HG02943 (cell line): ENCODE measurements at regions not wholly inside any gene's neighbourhood (a gene's known extent, or its start where the extent isn't known, plus 50 kb on each side); places are given as distances from the start of the nearest gene placed in this dataset.
"Not testable (repeated sequence)": the region's sequence is repeated elsewhere in the genome, so short reads cannot be mapped to it uniquely, and the experiment has no call there.

Source experiments
- ATAC-seq: cut with Tn5 transposase; IDR thresholded peaks from one replicate; pipeline ENCODE4 v1.9.1; 2021; ENCODE audit warnings: mild to moderate bottlenecking, low read depth, moderate library complexity; ENCODE audit not compliant: unreplicated experiment

GRCh38 chrX:76987381-76987780, 459.8 kb upstream of the FGF16 start:
- no peak for ATAC-seq

GRCh38 chrX:76996641-76997040, 450.5 kb upstream of the FGF16 start:
- no peak for ATAC-seq

GRCh38 chrX:77003530-77003929, 443.7 kb upstream of the FGF16 start:
- no peak for ATAC-seq

GRCh38 chrX:77003956-77004355, 443.2 kb upstream of the FGF16 start:
- no peak for ATAC-seq

GRCh38 chrX:77009691-77010090, 437.5 kb upstream of the FGF16 start:
- no peak for ATAC-seq

GRCh38 chrX:77014377-77015372, 432.5 kb upstream of the FGF16 start:
- no peak for ATAC-seq

- no peak for ATAC-seq
Observed at GRCh38 chrX:77017093-77017492, 430.1 kb upstream of the FGF16 start.

- ATAC-seq, result not testable (repeated sequence)
Observed at GRCh38 chrX:77046180-77046810, 400.9 kb upstream of the FGF16 start.

- ATAC-seq, result no peak
Observed at GRCh38 chrX:77060572-77060971, 386.6 kb upstream of the FGF16 start.

GRCh38 chrX:77061022-77061421, 386.2 kb upstream of the FGF16 start:
- no peak for ATAC-seq

GRCh38 chrX:77061545-77061944, 385.6 kb upstream of the FGF16 start:
- ATAC-seq, result no peak

GRCh38 chrX:77065896-77066295, 381.3 kb upstream of the FGF16 start:
- ATAC-seq, result no peak

- ATAC-seq, result no peak
Observed at GRCh38 chrX:77070202-77070918, 376.8 kb upstream of the FGF16 start.

- no peak for ATAC-seq
Observed at GRCh38 chrX:77076896-77077295, 370.3 kb upstream of the FGF16 start.

GRCh38 chrX:77081237-77081636, 366.0 kb upstream of the FGF16 start:
- not testable (repeated sequence) for ATAC-seq

GRCh38 chrX:77085372-77085771, 361.8 kb upstream of the FGF16 start:
- ATAC-seq, result no peak

- no peak for ATAC-seq
Observed at GRCh38 chrX:77087529-77088169, 359.5 kb upstream of the FGF16 start.

- ATAC-seq, result no peak
Observed at GRCh38 chrX:77088233-77088632, 359.0 kb upstream of the FGF16 start.

GRCh38 chrX:77114501-77114900, 332.7 kb upstream of the FGF16 start:
- no peak for ATAC-seq

- ATAC-seq, result no peak
Observed at GRCh38 chrX:77118686-77119085, 328.5 kb upstream of the FGF16 start.

- ATAC-seq, result no peak
Observed at GRCh38 chrX:77119706-77120105, 327.5 kb upstream of the FGF16 start.
